Keratinocyte (primary cell): ENCODE measurements at regions not wholly inside any gene's neighbourhood (a gene's known extent, or its start where the extent isn't known, plus 50 kb on each side); places are given as distances from the start of the nearest gene placed in this dataset.

ENCODE experiments used
- DNase-seq: peaks from one replicate; pipeline ENCODE4 v3.0.0-alpha.2; 2011; ENCODE audit warnings: low read depth, missing footprints, low spot score
- FAIRE-seq: peaks from 2 replicates; lab custom pipeline; 2011; peaks lifted over from hg19 to GRCh38; lab: Jason Lieb, UNC
- H2AFZ ChIP-seq: 2 replicates; pipeline ENCODE4 v1.6.0; 2012; ENCODE audit warnings: low read length, control low read depth, inconsistent platforms; ENCODE audit not compliant: control insufficient read depth
- H3K27ac ChIP-seq: 2 replicates; pipeline ENCODE4 v1.5.1; 2011; ENCODE audit warnings: low read length; ENCODE audit not compliant: control insufficient read depth, insufficient read depth
- H3K27me3 ChIP-seq: 3 replicates; pipeline ENCODE4 v1.6.0; 2011; ENCODE audit warnings: low read length; ENCODE audit not compliant: control insufficient read depth, insufficient read depth; ENCODE audit errors: extremely low read depth
- H3K36me3 ChIP-seq, 2 experiments: 2 replicates in 1 of 2; 3 replicates in 1 of 2; pipeline ENCODE4 v1.5.1; 2011; ENCODE audit warnings: low read length in 2 of 2, mild to moderate bottlenecking in 1 of 2; ENCODE audit not compliant: control insufficient read depth in 2 of 2, insufficient read depth in 2 of 2; ENCODE audit errors: extremely low read depth in 1 of 2
- H3K4me1 ChIP-seq: 3 replicates; pipeline ENCODE4 v1.5.1; 2011; ENCODE audit warnings: low read length; ENCODE audit not compliant: control insufficient read depth, insufficient read depth; ENCODE audit errors: extremely low read depth
- H3K4me2 ChIP-seq: 3 replicates; pipeline ENCODE4 v1.6.0; 2011; ENCODE audit warnings: low read depth, low read length; ENCODE audit not compliant: control insufficient read depth, insufficient read depth; ENCODE audit errors: extremely low read depth
- H3K4me3 ChIP-seq, 3 experiments: fragments of 200-600 bp in 1 of 3; sonication (generic) in 1 of 3; 2 replicates in 2 of 3; 3 replicates in 1 of 3; pipeline ENCODE4 v1.5.1; 2011 to 2016; ENCODE audit warnings: low read length in 3 of 3, mild to moderate bottlenecking in 3 of 3, control low read depth in 2 of 3, inconsistent platforms in 1 of 3, low read depth in 1 of 3, mixed read lengths in 1 of 3, mixed run types in 1 of 3, moderate library complexity in 1 of 3; ENCODE audit not compliant: control insufficient read depth in 2 of 3, insufficient read depth in 2 of 3; ENCODE audit errors: extremely low read depth in 1 of 3
- H3K79me2 ChIP-seq: 2 replicates; pipeline ENCODE4 v1.6.0; 2012; ENCODE audit warnings: low read length; ENCODE audit not compliant: control insufficient read depth, insufficient read depth
- H3K9ac ChIP-seq: 3 replicates; pipeline ENCODE4 v1.6.0; 2011; ENCODE audit warnings: low read length; ENCODE audit not compliant: control insufficient read depth, insufficient read depth; ENCODE audit errors: extremely low read depth
- H3K9me1 ChIP-seq: 3 replicates; pipeline ENCODE4 v1.6.0; 2011; ENCODE audit warnings: low read length; ENCODE audit not compliant: control insufficient read depth, insufficient read depth; ENCODE audit errors: extremely low read depth
- H3K9me3 ChIP-seq: 2 replicates; pipeline ENCODE4 v1.5.1; 2012; ENCODE audit warnings: low read depth, low read length; ENCODE audit not compliant: control insufficient read depth
- H4K20me1 ChIP-seq: 3 replicates; pipeline ENCODE4 v1.6.0; 2011; ENCODE audit warnings: low read length; ENCODE audit not compliant: control insufficient read depth, insufficient read depth; ENCODE audit errors: extremely low read depth
- EZH2 ChIP-seq: IDR thresholded peaks from one replicate; pipeline ENCODE4 v1.6.1; 2012; ENCODE audit warnings: inconsistent platforms, mild to moderate bottlenecking, low read length, moderate library complexity
- dilution Hi-C: fragments of 300-500 bp; cut with MboI; formaldehyde crosslinking; loops from one replicate; pipeline ENCODE4 v1.7.0; 2020; ENCODE audit warnings: low sequenced_read_pairs; ENCODE audit not compliant: extremely low pct_ligation_motif_present
- TF ChIP-seq, protein P1 (sequence below), 3 experiments: IDR thresholded peaks in 1 of 3; conservative IDR thresholded peaks in 1 of 3; optimal IDR thresholded peaks in 1 of 3; 2 replicates in 2 of 3; 3 replicates in 1 of 3; pipeline versions ENCODE3 to v1.5.1; 2011; ENCODE audit warnings: low read length in 3 of 3, mild to moderate bottlenecking in 3 of 3, moderate library complexity in 2 of 3, control low read depth in 1 of 3, inconsistent platforms in 1 of 3; ENCODE audit not compliant: insufficient read depth in 2 of 3; ENCODE audit errors: extremely low read depth in 1 of 3

DNA sequence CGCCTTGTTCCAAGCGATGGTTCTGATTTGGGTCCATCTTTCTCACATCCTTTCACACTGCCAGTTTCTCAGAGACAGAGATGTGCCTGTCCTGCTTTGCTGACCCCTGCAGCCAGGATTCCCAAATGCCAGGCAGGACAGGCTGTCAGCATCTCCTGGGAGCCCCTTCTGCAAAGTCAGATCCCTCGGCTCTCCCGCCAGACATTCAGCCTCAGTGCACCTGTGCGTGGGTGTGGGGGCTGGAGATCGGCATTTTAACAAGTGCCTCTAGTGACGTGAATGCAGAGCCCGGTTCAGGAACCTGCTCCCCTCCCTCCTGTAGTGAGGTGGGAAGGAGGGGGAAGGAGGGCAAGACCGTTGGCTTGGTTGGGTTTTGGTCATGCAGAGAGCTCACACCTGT is 108.9 kb upstream of the FGF3 start:
- H2AFZ ChIP-seq: no peak overlapping the region
- no peaks in the 10 kb centered on the region for H3K36me3 ChIP-seq
- H3K9me3 ChIP-seq: no peaks in the 10 kb centered on the region
- peaks cover 50% of the 10 kb centered on the region for H3K27me3 ChIP-seq
- no peaks in the 10 kb centered on the region for H3K4me1 ChIP-seq
- dilution Hi-C loops: no loop called here
- H3K9ac ChIP-seq: no peak overlapping the region
- H3K27ac ChIP-seq: no peak overlapping the region
- TF ChIP-seq, protein P1, sequence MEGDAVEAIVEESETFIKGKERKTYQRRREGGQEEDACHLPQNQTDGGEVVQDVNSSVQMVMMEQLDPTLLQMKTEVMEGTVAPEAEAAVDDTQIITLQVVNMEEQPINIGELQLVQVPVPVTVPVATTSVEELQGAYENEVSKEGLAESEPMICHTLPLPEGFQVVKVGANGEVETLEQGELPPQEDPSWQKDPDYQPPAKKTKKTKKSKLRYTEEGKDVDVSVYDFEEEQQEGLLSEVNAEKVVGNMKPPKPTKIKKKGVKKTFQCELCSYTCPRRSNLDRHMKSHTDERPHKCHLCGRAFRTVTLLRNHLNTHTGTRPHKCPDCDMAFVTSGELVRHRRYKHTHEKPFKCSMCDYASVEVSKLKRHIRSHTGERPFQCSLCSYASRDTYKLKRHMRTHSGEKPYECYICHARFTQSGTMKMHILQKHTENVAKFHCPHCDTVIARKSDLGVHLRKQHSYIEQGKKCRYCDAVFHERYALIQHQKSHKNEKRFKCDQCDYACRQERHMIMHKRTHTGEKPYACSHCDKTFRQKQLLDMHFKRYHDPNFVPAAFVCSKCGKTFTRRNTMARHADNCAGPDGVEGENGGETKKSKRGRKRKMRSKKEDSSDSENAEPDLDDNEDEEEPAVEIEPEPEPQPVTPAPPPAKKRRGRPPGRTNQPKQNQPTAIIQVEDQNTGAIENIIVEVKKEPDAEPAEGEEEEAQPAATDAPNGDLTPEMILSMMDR (optimal IDR thresholded peaks at IDR 0.05 in 1 of 3, IDR thresholded peaks at IDR 0.05 in 1 of 3, conservative IDR thresholded peaks at IDR 0.05 in 1 of 3; ENCODE audit: extremely low read depth in 1 of 3, insufficient read depth in 2 of 3, low read length in 3 of 3): no peak
- no peak for TF ChIP-seq EZH2
- FAIRE-seq: no peak
- no peaks in the 10 kb centered on the region for H3K9me1 ChIP-seq
- H4K20me1 ChIP-seq: no peaks in the 10 kb centered on the region
- H3K4me2 ChIP-seq: no peak overlapping the region
- H3K79me2 ChIP-seq: no peaks in the 10 kb centered on the region
- no peak for DNase-seq
- no peak overlapping the region for H3K4me3 ChIP-seq

DNA sequence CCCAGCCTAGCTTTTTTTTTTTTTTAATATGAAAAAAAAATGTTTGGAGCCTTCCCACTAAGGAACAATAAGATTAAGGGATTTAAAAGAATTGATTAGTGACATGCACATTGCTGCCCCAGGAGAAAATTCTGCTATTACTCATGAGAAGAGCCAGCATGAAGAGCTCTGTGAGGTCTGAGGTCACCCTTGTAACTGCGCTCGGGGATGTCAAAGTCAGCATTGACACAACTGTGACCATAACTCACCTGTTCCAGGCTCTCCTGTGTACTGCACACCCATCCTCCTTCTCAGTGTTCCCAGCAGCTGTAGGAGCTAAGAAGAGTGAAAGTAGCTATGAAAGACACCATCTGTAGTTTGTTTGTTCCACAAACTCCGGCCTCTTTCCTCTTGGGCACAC is 109.8 kb upstream of the FGF3 start:
- H3K4me2 ChIP-seq: no peak overlapping the region
- H4K20me1 ChIP-seq: no peaks in the 10 kb centered on the region
- dilution Hi-C loops: no loop called here
- no peaks in the 10 kb centered on the region for H3K79me2 ChIP-seq
- H2AFZ ChIP-seq: no peak overlapping the region
- no peak for FAIRE-seq
- H3K27ac ChIP-seq: no peak overlapping the region
- no peaks in the 10 kb centered on the region for H3K9me3 ChIP-seq
- H3K4me1 ChIP-seq: no peaks in the 10 kb centered on the region
- H3K9ac ChIP-seq: no peak overlapping the region
- H3K4me3 ChIP-seq: no peak overlapping the region
- no peaks in the 10 kb centered on the region for H3K9me1 ChIP-seq
- DNase-seq: no peak
- TF ChIP-seq EZH2: no peak
- TF ChIP-seq, protein P1 (optimal IDR thresholded peaks at IDR 0.05 in 1 of 3, IDR thresholded peaks at IDR 0.05 in 1 of 3, conservative IDR thresholded peaks at IDR 0.05 in 1 of 3; ENCODE audit: extremely low read depth in 1 of 3, insufficient read depth in 2 of 3, low read length in 3 of 3): no peak
- H3K36me3 ChIP-seq: no peaks in the 10 kb centered on the region
- peaks cover 49% of the 10 kb centered on the region for H3K27me3 ChIP-seq
